ENCODE measurements at regions not wholly inside any gene's neighbourhood (a gene's known extent, or its start where the extent isn't known, plus 50 kb on each side); places are given as distances from the start of the nearest gene placed in this dataset.

- Histone ChIP-seq H3K27ac (no peak overlapping the region), H3K4me1 (no peaks in the 10 kb centered on the region), H3K27me3 (no peaks in the 10 kb centered on the region), H3K36me3 (no peaks in the 10 kb centered on the region), H3K4me3 (no peak overlapping the region), H3K9me3 (no peaks in the 10 kb centered on the region)
- intact Hi-C loops (cut with DNase I; ENCODE audit: low total_unique reads) = no loop called here
- no peak for DNase-seq (ENCODE audit: low spot score in 2 of 2)
- TF ChIP-seq POLR2A (IDR thresholded peaks at IDR 0.05) = no peak
- TF ChIP-seq POLR2AphosphoS5 (IDR thresholded peaks at IDR 0.05) = no peak
- TF ChIP-seq, protein P1, sequence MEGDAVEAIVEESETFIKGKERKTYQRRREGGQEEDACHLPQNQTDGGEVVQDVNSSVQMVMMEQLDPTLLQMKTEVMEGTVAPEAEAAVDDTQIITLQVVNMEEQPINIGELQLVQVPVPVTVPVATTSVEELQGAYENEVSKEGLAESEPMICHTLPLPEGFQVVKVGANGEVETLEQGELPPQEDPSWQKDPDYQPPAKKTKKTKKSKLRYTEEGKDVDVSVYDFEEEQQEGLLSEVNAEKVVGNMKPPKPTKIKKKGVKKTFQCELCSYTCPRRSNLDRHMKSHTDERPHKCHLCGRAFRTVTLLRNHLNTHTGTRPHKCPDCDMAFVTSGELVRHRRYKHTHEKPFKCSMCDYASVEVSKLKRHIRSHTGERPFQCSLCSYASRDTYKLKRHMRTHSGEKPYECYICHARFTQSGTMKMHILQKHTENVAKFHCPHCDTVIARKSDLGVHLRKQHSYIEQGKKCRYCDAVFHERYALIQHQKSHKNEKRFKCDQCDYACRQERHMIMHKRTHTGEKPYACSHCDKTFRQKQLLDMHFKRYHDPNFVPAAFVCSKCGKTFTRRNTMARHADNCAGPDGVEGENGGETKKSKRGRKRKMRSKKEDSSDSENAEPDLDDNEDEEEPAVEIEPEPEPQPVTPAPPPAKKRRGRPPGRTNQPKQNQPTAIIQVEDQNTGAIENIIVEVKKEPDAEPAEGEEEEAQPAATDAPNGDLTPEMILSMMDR (IDR thresholded peaks at IDR 0.05) = no peak
Observed at GRCh38 chr7:24063721-24064120, 220.3 kb upstream of the NPY start.

- Histone ChIP-seq H3K36me3 (no peaks in the 10 kb centered on the region), H3K27ac (no peak overlapping the region), H3K4me1 (no peaks in the 10 kb centered on the region), H3K9me3 (no peaks in the 10 kb centered on the region), H3K4me3 (no peak overlapping the region), H3K27me3 (no peaks in the 10 kb centered on the region)
- no peak for DNase-seq (ENCODE audit: low spot score in 2 of 2)
- no peak for TF ChIP-seq POLR2A (IDR thresholded peaks at IDR 0.05)
- no peak for TF ChIP-seq POLR2AphosphoS5 (IDR thresholded peaks at IDR 0.05)
- TF ChIP-seq, protein P1 (IDR thresholded peaks at IDR 0.05) = no peak
- intact Hi-C loops (cut with DNase I; ENCODE audit: low total_unique reads) = loop anchor here (5.0 kb wide), 1 partner anchor 377 kb away; no protein-coding TSS in a partner anchor
Observed at GRCh38 chr7:24069751-24070150, 214.2 kb upstream of the NPY start.

DNA sequence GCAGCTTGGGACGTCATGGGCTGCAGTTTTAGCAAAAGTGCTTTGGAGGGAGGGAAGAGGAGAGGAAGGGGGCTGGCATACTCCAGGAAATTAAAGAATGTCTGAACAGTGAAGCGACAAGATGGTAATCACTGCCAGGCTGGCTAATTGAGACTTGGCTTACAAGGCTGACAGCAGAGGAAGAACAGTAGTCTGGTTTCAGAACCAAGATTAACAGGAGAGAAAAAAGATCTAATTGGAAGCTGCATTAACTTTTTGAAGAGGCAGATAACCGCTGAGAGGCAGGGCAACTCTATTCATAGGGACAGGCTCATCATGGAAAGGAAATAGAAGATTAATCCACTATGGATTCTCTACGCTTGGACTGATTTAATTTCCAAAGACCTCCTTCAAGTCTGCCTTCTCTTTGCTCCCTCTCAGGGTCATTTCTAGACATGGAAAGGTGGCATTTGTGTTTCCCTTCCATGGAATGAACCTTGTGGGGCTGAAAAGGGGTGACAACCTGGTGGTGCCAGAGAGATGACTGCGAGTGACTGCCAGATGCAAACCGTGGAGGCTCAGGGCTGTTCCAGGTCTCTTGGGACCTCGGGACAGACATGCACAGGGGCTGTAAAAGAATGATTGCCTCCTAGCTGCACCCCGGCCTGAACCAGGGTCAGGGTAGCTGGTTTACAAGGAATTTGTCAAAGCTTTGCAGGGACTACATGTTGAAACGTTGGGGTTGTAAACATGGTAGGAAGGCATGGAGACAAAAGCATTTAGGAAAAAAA lies 210.2 kb upstream of the NPY start:
- no peak overlapping the region for H3K4me3 ChIP-seq
- no peaks in the 10 kb centered on the region for H3K9me3 ChIP-seq
- no peaks in the 10 kb centered on the region for H3K36me3 ChIP-seq
- no peak overlapping the region for H3K27ac ChIP-seq
- no peaks in the 10 kb centered on the region for H3K27me3 ChIP-seq
- TF ChIP-seq POLR2AphosphoS5 (IDR thresholded peaks at IDR 0.05) = no peak
- TF ChIP-seq, protein P1 (IDR thresholded peaks at IDR 0.05) = no peak
- no peak for TF ChIP-seq POLR2A (IDR thresholded peaks at IDR 0.05)
- no peaks in the 10 kb centered on the region for H3K4me1 ChIP-seq
- intact Hi-C loops (cut with DNase I; ENCODE audit: low total_unique reads) = loop anchor here (5.0 kb wide), 1 partner anchor 382 kb away; no protein-coding TSS in a partner anchor
- no peak for DNase-seq (ENCODE audit: low spot score in 2 of 2)

DNA sequence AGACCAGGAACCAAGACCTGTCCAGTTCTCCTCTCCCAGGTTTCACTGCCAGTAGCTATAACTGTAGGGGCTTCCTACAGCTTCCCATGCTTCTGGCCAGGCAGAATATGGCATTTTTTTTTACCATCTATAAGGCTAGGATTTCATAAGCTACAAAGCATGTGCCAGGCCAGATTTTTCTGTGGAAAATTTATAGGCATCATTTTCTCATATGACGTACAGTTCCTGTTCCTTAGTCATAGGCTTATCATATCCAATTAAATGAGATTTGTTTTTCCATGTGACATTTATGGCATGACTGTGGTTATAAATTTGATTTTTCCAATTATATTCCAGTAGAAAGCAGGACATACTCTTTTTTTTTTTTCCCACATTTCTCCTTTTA lies 208.6 kb upstream of the NPY start:
- H3K4me1 ChIP-seq = no peaks in the 10 kb centered on the region
- no peaks in the 10 kb centered on the region for H3K36me3 ChIP-seq
- H3K27me3 ChIP-seq = no peaks in the 10 kb centered on the region
- intact Hi-C loops (cut with DNase I; ENCODE audit: low total_unique reads) = no loop called here
- H3K4me3 ChIP-seq = no peak overlapping the region
- no peak for DNase-seq (ENCODE audit: low spot score in 2 of 2)
- no peak overlapping the region for H3K27ac ChIP-seq
- no peaks in the 10 kb centered on the region for H3K9me3 ChIP-seq
- TF ChIP-seq POLR2AphosphoS5 (IDR thresholded peaks at IDR 0.05) = no peak
- TF ChIP-seq, protein P1 (IDR thresholded peaks at IDR 0.05) = no peak
- TF ChIP-seq POLR2A (IDR thresholded peaks at IDR 0.05) = no peak

- intact Hi-C loops (cut with DNase I; ENCODE audit: low total_unique reads) = no loop called here
- H3K27me3 ChIP-seq = no peaks in the 10 kb centered on the region
- H3K36me3 ChIP-seq = no peaks in the 10 kb centered on the region
- no peak overlapping the region for H3K27ac ChIP-seq
- H3K4me3 ChIP-seq = no peak overlapping the region
- TF ChIP-seq POLR2A (IDR thresholded peaks at IDR 0.05) (no peak), POLR2AphosphoS5 (IDR thresholded peaks at IDR 0.05) (no peak)
- TF ChIP-seq, protein P1 (IDR thresholded peaks at IDR 0.05) = no peak
- H3K4me1 ChIP-seq = no peaks in the 10 kb centered on the region
- peaks cover 11 to 24% of the 10 kb centered on the region in 2 donors for H3K9me3 ChIP-seq
- DNase-seq (ENCODE audit: low spot score in 2 of 2) = no peak
Observed at GRCh38 chr7:24082826-24083225, 201.2 kb upstream of the NPY start.
